NOMO-1 treated with DMSO at 0.1 percent for 48 hours (cell line): ENCODE measurements at regions not wholly inside any gene's neighbourhood (a gene's known extent, or its start where the extent isn't known, plus 50 kb on each side); places are given as distances from the start of the nearest gene placed in this dataset.

ENCODE experiments used
- DNase-seq: peaks from one replicate; lab custom pipeline; 2025; ENCODE audit not compliant: unreplicated experiment; lab: John Stamatoyannopoulos, UW

GRCh38 chr10:57222603-57223002, 861.5 kb upstream of the ZWINT start:
- DNase-seq = no peak

GRCh38 chr10:57222129-57222528, 861.1 kb upstream of the ZWINT start:
- no peak for DNase-seq

- no peak for DNase-seq
These were observed 860.6 kb upstream of the ZWINT start for GRCh38 chr10:57221674-57222073.

- DNase-seq = no peak
These were observed 857.3 kb upstream of the ZWINT start for GRCh38 chr10:57218382-57218781.

GRCh38 chr10:57202356-57202755, 841.3 kb upstream of the ZWINT start:
- DNase-seq = no peak

GRCh38 chr10:57188846-57189245, 827.8 kb upstream of the ZWINT start:
- DNase-seq = no peak

GRCh38 chr10:57186201-57186600, 825.1 kb upstream of the ZWINT start:
- no peak for DNase-seq

- no peak for DNase-seq
These were observed 808.5 kb upstream of the ZWINT start for GRCh38 chr10:57169597-57169996.

GRCh38 chr10:57168611-57169240, 807.7 kb upstream of the ZWINT start:
- DNase-seq = peak; percentile 44

GRCh38 chr10:57165671-57166070, 804.6 kb upstream of the ZWINT start:
- DNase-seq = no peak

- DNase-seq = no peak
These were observed 801.2 kb upstream of the ZWINT start for GRCh38 chr10:57162231-57162630.

- DNase-seq = no peak
These were observed 800.1 kb upstream of the ZWINT start for GRCh38 chr10:57161157-57161556.

- DNase-seq = no peak
These were observed 784.5 kb upstream of the ZWINT start for GRCh38 chr10:57145548-57145947.

GRCh38 chr10:57142925-57143576, 782.0 kb upstream of the ZWINT start:
- no peak for DNase-seq

- DNase-seq = no peak
These were observed 780.6 kb upstream of the ZWINT start for GRCh38 chr10:57141708-57142107.

- no peak for DNase-seq
These were observed 758.6 kb upstream of the ZWINT start for GRCh38 chr10:57119684-57120083.

- no peak for DNase-seq
These were observed 752.5 kb upstream of the ZWINT start for GRCh38 chr10:57113545-57113944.

GRCh38 chr10:57102236-57102635, 741.2 kb upstream of the ZWINT start:
- no peak for DNase-seq

GRCh38 chr10:57098146-57098545, 737.1 kb upstream of the ZWINT start:
- DNase-seq = no peak

GRCh38 chr10:57096044-57096443, 735.0 kb upstream of the ZWINT start:
- DNase-seq = no peak

- no peak for DNase-seq
These were observed 733.9 kb upstream of the ZWINT start for GRCh38 chr10:57094965-57095364.

GRCh38 chr10:57094083-57094482, 733.0 kb upstream of the ZWINT start:
- no peak for DNase-seq

- DNase-seq = no peak
These were observed 692.5 kb upstream of the ZWINT start for GRCh38 chr10:57053530-57053929.
